ENCODE measurements at regions not wholly inside any gene's neighbourhood (a gene's known extent, or its start where the extent isn't known, plus 50 kb on each side); places are given as distances from the start of the nearest gene placed in this dataset.

DNA sequence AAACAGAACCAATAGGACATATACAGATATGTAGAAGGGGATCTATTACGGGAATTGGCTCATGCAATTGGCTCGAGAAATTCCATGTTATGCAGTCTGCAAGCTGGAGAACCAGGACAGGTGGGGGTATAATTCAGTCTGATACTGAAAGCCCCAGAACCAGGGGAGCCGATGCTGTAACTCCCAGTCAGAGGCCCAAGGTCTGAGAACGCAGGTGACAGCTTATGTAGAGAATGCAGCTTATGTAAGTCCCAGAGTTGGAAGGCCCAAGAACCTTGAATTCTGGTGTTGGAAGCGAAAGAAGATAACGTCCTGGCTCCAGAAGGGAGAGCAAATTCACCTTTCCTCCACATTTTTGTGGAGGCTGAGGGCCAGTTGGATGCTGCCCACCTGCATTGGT is 62.7 kb downstream of the CCNL1 start:
- Histone ChIP-seq H3K4me3 (no peak overlapping the region), H3K4me1 (replicated peaks in 1 of 2) (no peaks in the 10 kb centered on the region), H3K36me3 (replicated peaks in 1 of 2) (no peaks in the 10 kb centered on the region), H3K27ac (peak overlapping the region in 1 of 5 donors; percentile 24), H3K27me3 (no peaks in the 10 kb centered on the region), H3K9me3 (replicated peaks in 1 of 3) (no peaks in the 10 kb centered on the region)
- peak in 2 of 7 donors; percentile 54 to 66 for DNase-seq
- WGBS, 4 donors, result 67 to 74% (median 69%) methylated on average over 6 of the region's 6 CpGs
- no peak for TF ChIP-seq POLR2A (IDR thresholded peaks at IDR 0.05)
- no peak for TF ChIP-seq CTCF (IDR thresholded peaks at IDR 0.05)
- intact Hi-C loops (cut with DNase I), result no loop called here

- intact Hi-C loops (cut with DNase I), result no loop called here
- Histone ChIP-seq H3K27ac (no peak overlapping the region), H3K27me3 (no peaks in the 10 kb centered on the region), H3K9me3 (replicated peaks in 1 of 3) (no peaks in the 10 kb centered on the region), H3K4me3 (no peak overlapping the region), H3K4me1 (replicated peaks in 1 of 2) (no peaks in the 10 kb centered on the region), H3K36me3 (replicated peaks in 1 of 2) (no peaks in the 10 kb centered on the region)
- 86 to 94% (median 93%) methylated on average over 4 to 5 of the region's 5 CpGs for WGBS, 4 donors
- peak in 1 of 7 donors; percentile 20 for DNase-seq
- TF ChIP-seq POLR2A (IDR thresholded peaks at IDR 0.05) (no peak), CTCF (IDR thresholded peaks at IDR 0.05) (no peak)
Observed at GRCh38 chr3:157096328-157096727, 63.6 kb downstream of the CCNL1 start.
